ENCODE measurements at regions not wholly inside any gene's neighbourhood (a gene's known extent, or its start where the extent isn't known, plus 50 kb on each side); places are given as distances from the start of the nearest gene placed in this dataset.

GRCh38 chr12:20174528-20175175 is 193.7 kb upstream of the PDE3A start:
- TF ChIP-seq CTCF (IDR thresholded peaks at IDR 0.05; ENCODE audit: low read depth, low read length), result no peak
- TF ChIP-seq EZH2phosphoT487 (IDR thresholded peaks at IDR 0.05; ENCODE audit: low read depth), result no peak

Measured in OCI-LY3 (cell line).